Hepatocyte (in vitro differentiated cells): ENCODE measurements at regions not wholly inside any gene's neighbourhood (a gene's known extent, or its start where the extent isn't known, plus 50 kb on each side); places are given as distances from the start of the nearest gene placed in this dataset.

Experiments used
- CTCF ChIP-seq: fragments of 200-600 bp; sonication (generic); IDR thresholded peaks from 2 replicates; pipeline ENCODE4 v1.5.1; 2016; ENCODE audit warnings: antibody characterized with exemption, mild to moderate bottlenecking; ENCODE audit not compliant: poor library complexity
- EZH2 ChIP-seq: fragments of 200-600 bp; sonication (generic); IDR thresholded peaks from 2 replicates; pipeline ENCODE4 v1.6.1; 2016; ENCODE audit warnings: antibody characterized with exemption, mild to moderate bottlenecking, borderline replicate concordance
- EZH2phosphoT487 ChIP-seq: fragments of 200-600 bp; sonication (generic); IDR thresholded peaks from one replicate; pipeline ENCODE4 v1.6.1; 2018; ENCODE audit warnings: antibody characterized with exemption, mild to moderate bottlenecking, low read depth, moderate library complexity; ENCODE audit not compliant: unreplicated experiment, severe bottlenecking

- TF ChIP-seq CTCF (no peak), EZH2 (no peak), EZH2phosphoT487 (no peak)
These were observed 181.4 kb downstream of the ETS1 start for GRCh38 chr11:128405714-128406662.
